GM18907 (cell line): ENCODE measurements at regions not wholly inside any gene's neighbourhood (a gene's known extent, or its start where the extent isn't known, plus 50 kb on each side); places are given as distances from the start of the nearest gene placed in this dataset.

Source experiments
- ATAC-seq: cut with Tn5 transposase; IDR thresholded peaks from one replicate; pipeline ENCODE4 v1.9.1; 2021; ENCODE audit warnings: mild to moderate bottlenecking, moderate library complexity; ENCODE audit not compliant: unreplicated experiment

DNA sequence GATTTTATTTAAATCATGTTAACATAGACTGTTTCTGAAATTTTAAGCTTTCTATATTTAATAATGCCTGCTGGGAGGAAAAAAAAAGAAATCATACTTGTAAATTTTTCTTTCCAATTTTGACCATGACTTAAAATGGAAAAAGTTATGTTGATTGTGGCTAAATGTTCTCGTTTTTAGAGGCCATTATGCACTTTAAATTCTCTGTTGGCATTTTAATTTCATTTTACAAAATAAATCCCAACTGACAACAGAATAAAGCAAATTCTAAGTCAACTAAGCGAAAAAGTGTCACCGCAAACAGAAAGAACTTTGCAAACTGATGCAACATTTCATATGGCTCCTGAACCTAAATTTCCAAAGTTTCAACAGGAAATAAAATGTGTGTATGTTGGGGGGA, 74.8 kb upstream of the G2E3 start:
- no peak for ATAC-seq

DNA sequence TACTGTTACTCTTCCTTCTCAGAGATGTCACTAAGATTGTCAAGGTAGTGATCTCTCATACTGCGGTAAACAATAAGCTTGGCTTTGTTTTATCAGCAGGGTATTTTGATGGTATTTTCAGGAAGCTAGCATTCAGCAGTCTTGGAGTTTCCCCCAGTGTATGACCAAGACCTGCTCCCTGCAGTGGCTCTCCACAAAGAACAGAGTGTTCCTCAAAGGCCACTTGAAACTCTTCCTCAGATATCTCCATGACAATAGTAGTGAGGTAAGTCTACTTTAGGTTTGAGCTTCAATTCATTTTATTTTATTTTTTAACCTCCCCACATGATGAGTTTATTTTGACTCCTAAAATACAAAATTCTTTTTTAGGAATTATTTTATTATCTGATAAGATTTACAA, 74.0 kb upstream of the G2E3 start:
- ATAC-seq: no peak

DNA sequence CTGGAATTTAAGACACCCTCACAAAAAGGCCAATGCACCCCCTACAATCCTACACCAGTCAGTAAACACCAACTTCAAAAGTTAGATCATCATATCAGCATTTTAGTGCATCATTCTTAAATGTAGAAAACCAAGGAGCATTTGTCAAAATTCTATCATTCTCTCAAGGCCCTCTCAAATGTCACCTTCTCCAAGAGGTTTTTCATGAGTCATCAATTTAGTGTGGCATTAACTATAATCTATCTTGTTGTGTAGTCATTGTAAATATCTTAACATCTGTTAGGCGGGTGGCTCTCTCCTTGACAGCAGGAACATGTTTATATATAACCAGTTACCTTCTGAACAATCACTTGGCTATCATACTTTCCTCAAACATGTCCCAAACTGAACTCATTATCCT, 62.1 kb upstream of the G2E3 start:
- ATAC-seq: no peak

DNA sequence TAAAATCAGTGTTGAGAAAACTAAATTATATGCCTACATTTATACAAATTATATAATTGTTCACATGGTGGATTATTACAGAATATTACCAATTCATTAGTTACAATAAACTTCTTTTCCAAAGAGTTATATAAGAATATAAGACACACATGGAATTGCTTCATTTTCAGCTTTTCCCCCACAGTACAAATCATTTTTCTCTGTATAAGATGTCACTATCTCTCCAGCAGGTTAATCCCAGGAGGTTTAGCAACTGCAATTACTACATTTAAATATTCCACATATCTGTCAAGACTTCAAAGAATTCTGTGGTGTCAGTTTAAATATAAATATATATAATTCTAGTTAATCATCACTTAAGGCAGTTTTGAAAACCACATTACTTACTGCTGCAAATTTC, 59.6 kb upstream of the G2E3 start:
- ATAC-seq: no peak

DNA sequence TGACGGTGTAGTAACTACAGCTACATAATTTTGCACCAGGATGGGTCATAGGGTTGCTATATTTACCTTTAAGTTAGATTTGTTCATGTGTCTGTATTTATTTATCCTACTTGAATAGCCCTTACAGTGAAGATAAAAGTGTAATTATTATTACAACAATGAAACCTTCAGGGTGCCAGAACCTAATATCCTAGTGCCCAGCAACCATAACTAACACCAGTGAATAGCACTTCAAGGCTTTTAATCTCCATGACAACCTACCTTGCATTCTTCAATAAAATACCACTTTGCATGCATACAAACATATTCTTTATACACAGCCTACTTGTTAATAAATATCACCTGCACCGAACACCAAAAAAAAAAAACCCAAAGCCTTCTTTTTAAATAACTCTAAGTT, 58.7 kb upstream of the G2E3 start:
- ATAC-seq: no peak

DNA sequence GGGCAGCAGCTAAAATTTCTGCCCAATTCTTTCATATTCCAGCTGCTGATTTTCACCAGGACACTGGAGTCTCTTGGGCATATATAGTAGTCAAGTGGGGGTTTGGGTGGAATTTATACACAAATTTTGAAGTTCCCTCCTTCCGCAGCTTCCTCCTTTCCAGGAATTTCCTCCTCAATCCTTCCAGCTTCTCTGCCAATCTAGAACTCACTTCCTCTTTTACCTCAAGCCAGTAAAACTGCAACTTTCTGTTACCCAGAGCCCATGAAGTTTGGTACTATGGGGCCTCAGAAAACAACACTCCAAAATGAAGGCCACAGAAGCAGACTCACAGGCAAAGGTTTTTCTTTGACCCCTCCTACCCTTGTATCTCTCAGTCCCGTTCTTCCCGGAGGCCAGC, 51.7 kb upstream of the G2E3 start:
- no peak for ATAC-seq
